ENCODE measurements at regions not wholly inside any gene's neighbourhood (a gene's known extent, or its start where the extent isn't known, plus 50 kb on each side); places are given as distances from the start of the nearest gene placed in this dataset.

GRCh38 chr11:10625982-10626311, 57.5 kb upstream of the LYVE1 start (continued):
- TF ChIP-seq BCL11A (IDR thresholded peaks at IDR 0.05; ENCODE audit: low read depth in 2 of 2, low read length in 2 of 2) (no peak), HDAC2 (IDR thresholded peaks at IDR 0.05; ENCODE audit: borderline replicate concordance in 1 of 2, low read depth in 2 of 2, low read length in 2 of 2) (no peak), JUN (IDR thresholded peaks at IDR 0.05; ENCODE audit: low read depth, low read length) (no peak), KDM4A (IDR thresholded peaks at IDR 0.05; ENCODE audit: low read depth, low read length, severe bottlenecking) (no peak), ZNF274 (IDR thresholded peaks at IDR 0.05; ENCODE audit: borderline replicate concordance, extremely low read depth, low read length) (no peak), TBP (IDR thresholded peaks at IDR 0.05; ENCODE audit: low read depth, low read length) (no peak)

Data from H1 (cell line).